ENCODE measurements at regions not wholly inside any gene's neighbourhood (a gene's known extent, or its start where the extent isn't known, plus 50 kb on each side); places are given as distances from the start of the nearest gene placed in this dataset.
A peak's percentile ranks its signal among the peaks of the same experiment; 100 is the strongest.

DNA sequence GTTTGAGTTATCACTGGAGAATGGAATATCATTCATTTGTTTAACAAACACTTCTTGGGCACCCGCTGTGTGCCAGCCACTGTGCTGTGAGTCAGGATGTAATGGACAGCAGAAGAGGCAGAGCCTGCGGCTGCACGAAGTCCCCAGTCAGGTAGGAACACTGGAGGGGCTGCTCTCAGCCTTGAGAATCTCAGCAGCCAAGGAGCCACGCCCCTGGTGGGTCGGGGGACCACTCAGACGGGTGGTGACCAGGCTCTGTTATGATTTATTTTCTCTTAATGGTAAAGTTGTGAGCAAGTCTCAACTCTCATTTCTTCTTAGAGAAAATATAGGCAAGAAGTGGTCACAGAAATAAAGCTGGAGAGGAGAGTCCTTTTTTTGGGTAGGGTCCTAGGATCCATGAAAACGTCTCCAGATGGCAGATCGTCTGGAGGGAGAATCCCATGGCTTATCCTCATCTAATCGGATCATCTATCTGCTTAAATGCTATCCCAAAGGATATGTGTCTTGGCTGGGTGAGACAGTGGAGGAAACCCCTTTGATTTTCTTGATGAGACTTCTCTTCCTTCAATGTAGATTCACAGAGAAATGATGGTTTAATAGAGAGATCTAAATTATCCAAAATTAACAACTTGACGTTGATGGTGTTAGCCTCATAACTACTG is 129.1 kb upstream of the LGALSL start:
- no peak for DNase-seq (ENCODE audit: low read depth)
- TF ChIP-seq, protein P1, sequence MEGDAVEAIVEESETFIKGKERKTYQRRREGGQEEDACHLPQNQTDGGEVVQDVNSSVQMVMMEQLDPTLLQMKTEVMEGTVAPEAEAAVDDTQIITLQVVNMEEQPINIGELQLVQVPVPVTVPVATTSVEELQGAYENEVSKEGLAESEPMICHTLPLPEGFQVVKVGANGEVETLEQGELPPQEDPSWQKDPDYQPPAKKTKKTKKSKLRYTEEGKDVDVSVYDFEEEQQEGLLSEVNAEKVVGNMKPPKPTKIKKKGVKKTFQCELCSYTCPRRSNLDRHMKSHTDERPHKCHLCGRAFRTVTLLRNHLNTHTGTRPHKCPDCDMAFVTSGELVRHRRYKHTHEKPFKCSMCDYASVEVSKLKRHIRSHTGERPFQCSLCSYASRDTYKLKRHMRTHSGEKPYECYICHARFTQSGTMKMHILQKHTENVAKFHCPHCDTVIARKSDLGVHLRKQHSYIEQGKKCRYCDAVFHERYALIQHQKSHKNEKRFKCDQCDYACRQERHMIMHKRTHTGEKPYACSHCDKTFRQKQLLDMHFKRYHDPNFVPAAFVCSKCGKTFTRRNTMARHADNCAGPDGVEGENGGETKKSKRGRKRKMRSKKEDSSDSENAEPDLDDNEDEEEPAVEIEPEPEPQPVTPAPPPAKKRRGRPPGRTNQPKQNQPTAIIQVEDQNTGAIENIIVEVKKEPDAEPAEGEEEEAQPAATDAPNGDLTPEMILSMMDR (IDR thresholded peaks at IDR 0.05; ENCODE audit: low read depth, low read length, missing control alignments) = no peak

DNA sequence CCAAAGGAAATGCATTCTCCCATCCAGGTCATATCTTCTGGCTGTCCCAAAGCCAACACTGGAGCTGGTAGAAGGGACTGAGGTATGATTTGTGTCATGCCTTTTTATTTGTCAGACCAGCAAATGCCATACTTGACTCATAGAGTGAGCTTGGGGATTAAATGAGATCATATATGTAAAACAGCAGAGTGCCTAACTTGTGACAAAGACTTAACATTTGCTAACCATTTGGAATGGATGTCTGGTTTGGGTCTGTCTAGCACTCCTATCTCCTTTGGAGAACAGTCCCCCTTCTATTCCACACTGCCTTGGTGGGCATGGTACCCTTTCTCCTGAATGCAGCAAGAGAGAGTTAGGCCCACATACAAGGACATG is 128.5 kb upstream of the LGALSL start:
- DNase-seq (ENCODE audit: low read depth) = no peak

More for the DNA sequence above, 129.1 kb upstream of the LGALSL start:
- no peak overlapping the region for H3K4me3 ChIP-seq (ENCODE audit: low read depth, low read length)

DNA sequence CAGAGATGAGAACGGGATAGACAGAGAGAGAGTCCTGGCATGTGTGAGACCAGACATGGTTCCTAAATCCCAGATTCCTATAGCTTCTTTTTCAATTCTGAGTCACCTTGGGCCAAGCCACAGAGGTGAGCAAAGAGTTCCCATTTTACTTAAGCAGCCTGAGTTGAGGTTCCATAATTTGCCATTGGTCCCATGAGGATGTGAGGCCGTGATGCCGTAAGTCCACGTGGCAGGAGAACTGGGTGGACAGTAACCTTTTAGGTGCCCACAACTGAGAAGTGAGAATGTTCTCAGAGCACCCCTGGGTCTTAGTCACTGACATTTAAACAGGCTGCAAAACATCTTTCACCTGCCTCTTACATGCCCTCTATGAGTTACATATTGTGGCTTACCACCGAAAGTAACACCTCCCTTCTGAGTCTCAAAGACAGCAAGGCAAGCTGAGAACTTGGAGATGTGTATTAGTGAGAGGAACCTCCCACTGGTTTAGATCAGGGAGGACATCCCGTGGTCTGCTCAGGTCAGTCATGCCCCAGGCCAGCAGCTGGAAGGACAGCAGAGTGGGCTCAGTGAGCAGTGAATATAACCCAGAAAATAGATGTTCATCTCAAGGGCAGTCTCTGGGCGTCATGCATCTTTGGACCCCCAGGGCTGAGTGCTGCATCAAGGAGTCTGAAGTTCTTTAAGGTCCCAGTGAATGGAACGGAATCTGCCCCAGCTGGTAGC is 127.9 kb upstream of the LGALSL start:
- TF ChIP-seq, protein P1 (IDR thresholded peaks at IDR 0.05; ENCODE audit: low read depth, low read length, missing control alignments) = no peak
- DNase-seq (ENCODE audit: low read depth) = peak; percentile 92
- no peak overlapping the region for H3K4me3 ChIP-seq (ENCODE audit: low read depth, low read length)

More for the DNA sequence above, 128.5 kb upstream of the LGALSL start:
- TF ChIP-seq, protein P1 (IDR thresholded peaks at IDR 0.05; ENCODE audit: low read depth, low read length, missing control alignments) = no peak
- no peak overlapping the region for H3K4me3 ChIP-seq (ENCODE audit: low read depth, low read length)

DNA sequence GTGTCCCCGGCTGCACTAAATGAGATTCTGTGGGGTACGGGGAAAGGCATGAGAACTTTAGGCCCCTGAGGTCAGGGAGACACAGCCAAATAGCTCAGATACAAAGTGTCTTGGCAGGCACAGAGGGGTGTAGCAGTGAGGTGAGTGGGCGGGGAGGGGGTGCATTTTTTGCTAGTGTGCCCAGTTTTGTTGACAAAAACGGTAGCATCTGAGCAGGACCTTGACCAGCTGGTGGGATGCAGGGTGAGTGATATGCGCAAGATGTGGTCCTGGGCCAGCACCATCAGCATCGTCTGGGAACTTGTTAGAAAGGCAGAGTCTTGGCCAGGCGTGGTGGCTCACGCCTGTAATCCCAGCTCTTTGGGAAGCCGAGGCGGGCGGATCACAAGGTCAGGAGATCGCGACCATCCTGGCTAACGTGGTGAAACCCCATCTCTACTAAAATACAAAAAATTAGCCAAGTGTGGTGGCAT is 127.3 kb upstream of the LGALSL start:
- no peak overlapping the region for H3K4me3 ChIP-seq (ENCODE audit: low read depth, low read length)
- no peak for DNase-seq (ENCODE audit: low read depth)
- TF ChIP-seq, protein P1 (IDR thresholded peaks at IDR 0.05; ENCODE audit: low read depth, low read length, missing control alignments) = no peak

DNA sequence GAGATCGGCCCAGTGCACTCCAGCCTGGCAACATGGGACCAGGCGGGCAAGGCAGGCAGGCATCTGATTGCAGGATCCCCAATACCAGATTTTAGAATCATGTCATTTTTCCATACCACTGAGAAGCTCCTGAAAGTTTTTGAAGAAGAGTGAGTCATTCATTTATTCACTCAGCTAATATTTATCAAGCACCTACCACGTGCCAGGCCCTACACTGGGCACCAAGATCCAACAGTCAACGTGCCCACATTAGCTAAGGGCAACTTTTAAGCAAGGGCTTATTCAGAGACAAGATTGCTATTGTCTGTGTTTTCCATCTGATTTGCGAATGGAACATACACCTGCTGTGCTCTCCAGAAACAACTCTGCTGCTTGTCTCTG is 126.8 kb upstream of the LGALSL start:
- TF ChIP-seq, protein P1 (IDR thresholded peaks at IDR 0.05; ENCODE audit: low read depth, low read length, missing control alignments) = no peak

DNA sequence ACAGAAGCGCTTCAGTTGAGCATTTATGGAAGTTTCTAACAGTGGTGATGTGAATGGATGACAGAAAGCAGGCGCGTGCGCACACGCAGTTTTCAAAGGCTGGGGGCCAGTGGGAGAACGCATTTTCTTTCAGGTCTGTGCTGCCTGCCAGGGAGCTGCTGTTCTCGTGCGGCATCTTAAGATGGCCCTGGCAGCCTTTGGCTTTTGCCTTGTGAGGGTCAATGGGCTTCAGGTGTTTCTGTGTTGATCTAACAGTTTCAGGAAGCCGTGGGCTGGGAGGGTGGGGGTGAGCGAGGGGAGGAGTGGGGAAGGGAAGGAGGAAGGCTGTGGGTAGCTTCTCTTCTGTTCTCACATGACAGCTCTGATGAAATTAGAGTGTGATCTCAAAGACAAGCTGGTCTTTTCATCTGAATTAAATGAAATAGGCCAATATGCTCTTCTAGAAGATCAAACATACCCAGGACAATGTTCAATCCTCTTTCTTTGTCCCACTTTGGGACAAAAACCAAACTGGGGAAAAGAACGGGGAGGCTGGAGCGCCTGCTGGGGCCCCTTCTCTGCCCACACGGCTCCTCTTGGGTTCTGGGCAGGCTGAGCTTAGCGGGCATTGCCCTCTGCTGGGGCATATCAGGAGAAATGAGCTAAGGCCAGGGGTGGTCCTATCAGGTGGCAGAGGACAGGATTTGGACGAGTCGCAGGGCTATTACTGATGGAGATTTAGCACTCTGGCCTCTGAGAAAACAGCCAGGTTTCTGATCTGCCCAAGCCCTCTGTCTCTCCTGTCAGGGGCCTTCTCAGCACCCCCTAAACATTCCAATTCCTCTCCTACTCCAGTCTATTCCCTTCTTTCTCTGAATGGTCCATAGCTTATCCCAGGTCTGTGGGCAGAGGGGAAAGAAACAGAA is 126.2 kb upstream of the LGALSL start:
- no peak for DNase-seq (ENCODE audit: low read depth)
- no peak overlapping the region for H3K4me3 ChIP-seq (ENCODE audit: low read depth, low read length)
- TF ChIP-seq, protein P1 (IDR thresholded peaks at IDR 0.05; ENCODE audit: low read depth, low read length, missing control alignments) = peak; percentile 40

More for the DNA sequence above, 126.8 kb upstream of the LGALSL start:
- no peak overlapping the region for H3K4me3 ChIP-seq (ENCODE audit: low read depth, low read length)
- DNase-seq (ENCODE audit: low read depth) = no peak

Measured in GM12864 (cell line).